GM21786 (cell line): ENCODE measurements at regions not wholly inside any gene's neighbourhood (a gene's known extent, or its start where the extent isn't known, plus 50 kb on each side); places are given as distances from the start of the nearest gene placed in this dataset.
"Not testable (repeated sequence)": the region's sequence is repeated elsewhere in the genome, so short reads cannot be mapped to it uniquely, and the experiment has no call there.

Source experiments
- ATAC-seq: cut with Tn5 transposase; IDR thresholded peaks from one replicate; pipeline ENCODE4 v1.9.1; 2021; ENCODE audit not compliant: unreplicated experiment

DNA sequence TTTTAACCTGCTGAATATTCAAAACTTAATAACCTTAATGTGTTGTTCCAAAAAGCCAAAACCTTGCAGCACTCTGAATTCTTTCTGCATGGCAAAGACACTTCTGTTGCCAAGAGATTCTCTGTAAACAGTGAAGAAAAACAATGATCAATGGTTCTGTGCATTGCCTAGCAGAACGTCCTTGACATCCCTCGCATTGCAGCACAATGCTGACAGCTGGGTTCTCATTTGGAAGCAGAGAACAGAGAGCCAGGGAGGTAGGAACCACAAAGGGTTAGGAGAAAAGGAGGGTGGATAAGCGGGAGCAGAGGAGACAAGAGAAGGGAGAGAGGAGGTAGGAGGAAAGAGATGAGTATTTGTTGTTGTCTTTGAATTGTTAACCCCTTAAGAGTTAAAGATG is 501.1 kb downstream of the NAV3 start:
- ATAC-seq = no peak

DNA sequence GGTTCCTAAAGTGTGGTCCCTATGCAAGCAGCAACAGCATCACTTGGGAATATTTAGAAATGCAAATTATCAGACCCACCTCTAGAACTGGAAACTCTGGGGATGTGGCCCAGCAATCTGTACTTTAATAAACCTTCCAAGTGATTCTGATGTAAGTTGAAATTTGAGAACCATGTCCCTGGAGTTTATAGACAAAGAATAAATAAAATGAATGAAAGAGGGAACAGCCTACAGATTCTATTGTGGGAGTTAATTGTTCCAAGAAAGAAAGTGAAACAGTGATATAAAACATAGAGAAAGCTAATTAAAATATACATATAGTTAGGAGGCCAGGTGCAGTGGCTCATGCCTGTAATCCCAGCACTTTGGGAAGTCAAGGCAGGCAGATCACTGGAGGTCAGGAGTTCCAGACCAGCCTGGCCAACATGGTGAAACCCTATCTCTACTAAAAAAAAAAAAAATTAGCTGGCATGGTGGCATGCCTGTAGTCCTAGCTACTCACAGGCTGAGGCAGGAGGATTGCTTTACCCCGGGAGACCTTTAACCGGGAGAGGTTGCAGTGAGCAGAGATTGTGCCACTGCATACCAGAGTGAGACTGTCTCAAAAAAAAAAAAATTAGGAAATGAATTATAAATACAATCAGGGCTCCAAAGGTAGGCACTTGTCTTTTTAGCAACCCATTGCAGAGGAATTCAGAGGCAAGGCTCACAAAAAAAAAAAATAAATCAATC is 507.5 kb downstream of the NAV3 start:
- ATAC-seq = no peak

DNA sequence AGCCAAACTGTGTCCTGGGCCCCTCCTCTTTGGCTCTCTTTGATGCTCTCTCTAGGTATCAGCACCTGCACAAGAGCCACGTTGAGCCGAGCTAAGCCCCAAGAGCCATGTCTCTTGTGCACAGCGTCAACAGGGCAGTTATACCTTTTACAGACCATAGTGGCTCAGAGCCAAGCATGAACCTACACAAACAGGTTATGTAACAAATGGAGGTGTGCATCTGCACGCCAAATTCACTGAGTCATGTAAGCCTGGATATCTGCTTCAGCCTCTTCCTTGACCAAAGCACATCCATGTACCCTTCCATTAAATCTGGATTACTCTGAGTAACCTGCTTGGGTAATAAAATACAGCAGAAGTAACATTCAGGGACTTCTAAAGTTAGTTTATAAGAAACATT is 509.7 kb downstream of the NAV3 start:
- ATAC-seq = no peak

DNA sequence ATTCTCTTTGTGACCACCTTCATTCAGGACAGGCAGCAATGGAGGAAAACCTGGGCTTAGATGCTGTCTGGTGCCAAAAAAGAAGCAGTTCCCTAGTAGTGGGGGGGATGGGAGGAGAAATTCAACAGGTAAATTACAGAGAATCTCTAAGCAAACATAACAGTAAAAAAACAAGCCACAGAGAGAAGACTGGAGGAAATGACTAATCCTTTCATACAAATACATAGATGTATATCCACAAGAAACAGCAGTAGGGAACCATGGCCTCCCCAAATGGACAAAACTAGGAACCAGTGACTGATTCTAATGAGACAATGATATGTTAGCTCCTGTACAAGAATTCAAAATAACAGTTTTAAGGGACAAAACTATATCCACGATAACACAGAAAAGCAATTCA is 513.0 kb downstream of the NAV3 start:
- ATAC-seq = no peak

DNA sequence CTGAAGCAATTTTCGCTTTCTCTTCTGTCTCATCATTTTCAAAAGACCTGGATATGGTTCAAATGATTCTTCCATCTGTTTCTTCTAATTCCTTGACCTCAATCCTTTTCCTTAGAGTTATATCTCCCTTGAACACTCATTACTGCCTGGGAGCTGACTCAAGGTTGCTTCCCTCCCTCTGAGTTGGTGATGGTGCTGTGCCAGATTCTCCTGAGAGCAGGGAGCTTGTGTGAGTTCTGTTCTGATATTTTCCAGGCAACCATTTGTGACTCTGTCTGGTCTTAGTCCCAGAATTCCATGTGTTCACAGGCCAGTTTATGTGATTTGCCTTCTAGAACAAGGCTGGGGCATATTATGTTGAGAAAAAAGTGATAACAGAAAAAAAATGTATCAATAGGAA is 505.1 kb upstream of the SYT1 start:
- ATAC-seq = no peak

DNA sequence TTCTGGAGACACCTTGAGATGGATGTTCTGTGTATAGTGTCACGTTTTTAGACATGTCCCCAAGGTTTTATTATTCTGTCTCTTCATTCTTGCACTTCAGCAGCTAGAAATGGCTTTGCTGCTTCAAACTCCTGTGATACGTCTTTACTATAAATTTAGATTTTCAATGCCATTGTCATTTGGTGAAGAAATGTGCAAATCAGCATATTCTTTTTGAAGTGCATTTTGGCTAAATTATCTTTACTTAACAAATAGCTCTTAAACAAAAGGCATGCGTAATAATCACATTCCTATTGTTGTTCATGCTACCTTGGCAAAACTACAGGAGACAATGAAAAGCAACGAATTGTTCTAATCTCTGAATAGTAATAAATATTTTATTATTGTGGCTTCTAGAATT is 502.9 kb upstream of the SYT1 start:
- no peak for ATAC-seq

DNA sequence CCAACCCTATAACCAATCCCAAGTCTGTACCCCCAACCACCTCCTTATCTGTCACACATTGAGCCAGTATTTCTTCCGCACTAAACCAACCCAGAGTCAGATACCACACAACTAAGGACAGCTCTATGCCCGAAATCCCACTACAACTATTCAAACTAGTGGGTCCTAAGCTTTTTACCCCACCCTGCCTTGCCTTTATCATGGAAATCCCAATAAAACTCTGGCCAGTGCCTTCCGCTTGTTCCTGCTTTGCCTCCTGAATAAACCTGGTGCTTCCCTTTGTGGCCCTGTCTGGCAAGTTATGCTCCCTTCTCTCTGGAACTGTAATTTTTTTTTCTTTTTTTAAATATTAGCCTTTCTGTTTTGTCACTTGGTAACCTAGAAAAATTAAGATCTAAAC is 493.3 kb upstream of the SYT1 start:
- no peak for ATAC-seq

DNA sequence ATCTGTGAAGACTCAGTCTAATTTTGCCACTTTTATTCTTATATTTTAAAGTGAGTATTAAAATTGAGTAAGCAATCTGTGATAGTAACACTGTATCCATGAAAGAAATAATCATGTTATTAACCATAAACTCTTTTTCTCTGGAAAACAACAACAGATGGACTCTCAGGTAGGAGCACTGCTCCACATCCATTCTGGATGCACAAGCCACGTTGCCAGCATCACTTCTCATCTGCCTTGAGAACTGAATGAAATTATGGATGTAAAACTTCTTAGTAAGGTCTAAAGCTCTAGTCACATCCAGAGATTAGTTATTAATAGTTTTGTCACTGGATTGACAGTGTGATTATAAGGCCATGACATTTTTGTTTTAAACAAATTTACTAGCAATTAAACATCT is 489.1 kb upstream of the SYT1 start:
- ATAC-seq = no peak

DNA sequence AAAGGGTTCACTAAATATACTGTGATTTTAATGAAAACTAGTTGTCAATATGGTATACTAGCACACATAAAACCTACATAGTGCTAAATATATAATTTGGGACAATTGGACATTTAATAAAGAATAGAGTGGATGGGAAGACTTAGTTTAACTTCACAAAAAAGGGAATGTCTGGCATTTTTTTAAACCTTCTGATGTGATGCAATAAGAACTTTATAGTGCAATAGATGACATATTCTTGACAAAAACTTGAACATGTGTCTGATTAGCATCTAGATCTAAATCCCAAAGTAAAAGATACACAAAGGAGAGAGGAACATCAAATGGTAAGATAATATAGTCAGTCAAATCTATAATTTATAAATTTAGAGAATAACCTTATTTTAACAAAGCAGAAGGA is 488.3 kb upstream of the SYT1 start:
- no peak for ATAC-seq

DNA sequence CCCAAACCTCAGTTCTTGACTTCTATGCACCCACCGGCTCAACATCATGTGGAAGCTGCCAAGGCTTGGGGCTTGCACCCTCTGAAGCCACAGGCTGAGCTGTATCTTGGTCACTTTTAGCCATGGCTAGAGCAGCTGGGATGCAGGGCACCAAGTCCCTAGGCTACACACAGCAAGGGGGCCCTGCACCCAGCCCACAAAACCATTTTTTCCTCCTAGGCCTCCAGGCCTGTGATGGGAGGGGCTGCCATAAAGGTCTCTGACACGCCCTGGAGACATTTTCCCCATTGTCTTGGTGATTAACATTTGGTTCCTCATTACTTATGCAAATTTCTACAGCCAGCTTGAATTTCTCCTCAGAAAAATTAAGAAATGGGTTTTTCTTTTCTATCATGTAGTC is 485.5 kb upstream of the SYT1 start:
- ATAC-seq = not testable (repeated sequence)

DNA sequence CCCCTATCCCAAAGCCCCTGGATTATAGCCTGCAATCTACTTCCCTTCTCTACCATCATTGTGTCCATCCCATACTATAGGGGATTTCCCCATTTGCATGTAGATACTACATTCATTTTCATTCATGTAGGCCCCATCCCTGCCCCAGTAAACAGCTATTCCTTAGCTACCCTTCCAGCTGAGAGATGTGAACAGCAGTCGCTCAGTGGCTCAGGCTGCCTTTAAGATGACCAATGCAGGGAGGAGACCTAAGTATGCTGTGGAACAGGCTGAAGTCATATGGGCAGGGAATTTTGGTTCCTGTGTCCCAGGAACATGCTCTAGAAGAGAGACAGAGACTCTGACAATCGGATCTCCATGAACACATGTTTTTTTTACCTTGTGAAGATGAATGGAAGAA is 481.2 kb upstream of the SYT1 start:
- ATAC-seq = no peak

DNA sequence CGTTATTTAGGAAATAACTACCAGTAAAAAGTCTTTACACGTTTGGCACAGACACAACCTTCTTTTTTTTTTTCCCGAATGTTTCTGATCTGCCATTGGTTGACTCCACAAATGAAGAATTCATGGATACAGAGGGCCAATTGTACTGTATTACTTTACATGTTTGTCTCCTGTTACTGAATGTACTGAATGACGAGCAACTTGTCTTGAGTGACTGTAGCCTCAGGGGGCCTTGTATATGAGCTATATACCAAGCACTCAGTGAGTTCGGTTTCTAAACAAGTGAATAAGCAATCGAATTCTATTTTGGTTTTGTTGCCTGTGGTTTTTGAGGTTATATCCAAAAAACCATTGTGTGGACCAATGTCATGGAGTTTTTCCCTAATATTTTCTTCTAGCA is 480.0 kb upstream of the SYT1 start:
- ATAC-seq = no peak

DNA sequence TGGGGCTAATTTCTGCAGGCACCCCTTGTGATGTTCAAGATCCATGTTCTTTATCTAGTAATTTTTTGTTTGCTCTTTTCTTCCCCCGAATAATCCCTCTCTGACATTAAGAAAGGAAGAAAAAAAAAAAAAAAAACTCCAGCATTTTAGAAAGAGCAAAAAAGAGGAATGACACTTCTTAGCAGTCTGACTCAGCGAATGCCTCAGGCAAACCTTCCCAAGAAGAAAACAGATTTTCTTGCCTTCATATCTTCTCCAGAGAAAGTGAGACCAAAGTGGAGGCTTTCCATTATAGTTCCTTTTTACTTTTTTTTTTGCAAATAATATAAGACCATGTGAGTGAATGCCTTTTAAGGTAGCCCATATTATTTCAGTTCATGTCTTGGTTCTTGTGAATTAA is 479.0 kb upstream of the SYT1 start:
- ATAC-seq = no peak

DNA sequence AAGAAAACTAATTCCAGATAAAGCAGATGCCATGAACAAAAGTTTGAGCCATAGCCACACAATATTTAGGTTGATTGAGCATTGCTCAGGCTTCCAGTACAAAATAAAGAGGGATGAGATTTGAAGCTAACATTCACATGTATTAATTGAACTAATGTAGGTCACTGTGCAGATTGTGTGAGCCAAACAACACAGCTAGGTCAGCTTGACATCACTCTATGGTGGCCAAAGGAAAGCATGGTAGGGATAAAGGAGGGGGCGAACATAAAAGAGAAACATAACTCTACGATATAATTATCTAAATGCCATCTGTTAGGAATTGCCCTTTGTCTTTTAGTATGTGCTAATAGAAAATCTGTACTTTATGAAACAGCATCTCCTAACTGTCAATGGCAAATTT is 477.7 kb upstream of the SYT1 start:
- ATAC-seq = no peak

DNA sequence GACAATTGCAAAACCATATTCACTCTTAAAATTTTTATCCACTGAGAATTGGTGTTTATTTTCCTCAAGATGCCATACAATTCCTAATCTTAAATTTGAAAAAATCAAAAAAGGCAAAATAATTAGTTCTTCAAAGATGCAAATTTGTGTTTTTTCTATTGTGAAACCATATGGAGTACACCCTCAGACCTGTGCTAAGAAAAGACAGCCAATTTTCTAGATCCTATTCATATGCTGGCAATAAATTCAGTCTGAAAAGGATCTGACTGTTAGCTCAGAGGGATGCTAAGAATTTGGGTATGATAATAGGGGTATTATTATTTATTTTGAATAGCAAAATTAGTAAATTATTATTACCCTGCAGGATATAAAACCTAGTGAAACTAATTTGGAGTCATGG is 476.9 kb upstream of the SYT1 start:
- ATAC-seq = no peak

DNA sequence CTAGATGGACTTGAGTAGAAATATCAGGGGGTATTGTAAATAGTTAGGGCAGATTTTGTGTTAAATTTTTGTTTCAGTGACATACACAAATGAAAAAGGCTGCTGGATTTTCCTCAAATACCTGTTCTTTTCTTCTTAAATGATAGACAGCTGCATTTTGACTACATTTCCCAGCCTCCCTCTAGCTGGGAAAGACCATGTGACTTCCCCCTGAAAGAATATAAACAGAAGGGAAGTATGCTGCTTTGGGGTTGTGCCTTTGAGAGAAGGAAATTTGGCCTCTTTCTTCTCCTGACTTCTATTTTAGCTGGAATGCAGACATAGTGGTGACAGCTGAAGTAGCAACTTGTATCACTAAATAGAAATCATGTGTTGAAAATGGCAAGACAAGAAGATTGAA is 476.1 kb upstream of the SYT1 start:
- ATAC-seq = no peak

DNA sequence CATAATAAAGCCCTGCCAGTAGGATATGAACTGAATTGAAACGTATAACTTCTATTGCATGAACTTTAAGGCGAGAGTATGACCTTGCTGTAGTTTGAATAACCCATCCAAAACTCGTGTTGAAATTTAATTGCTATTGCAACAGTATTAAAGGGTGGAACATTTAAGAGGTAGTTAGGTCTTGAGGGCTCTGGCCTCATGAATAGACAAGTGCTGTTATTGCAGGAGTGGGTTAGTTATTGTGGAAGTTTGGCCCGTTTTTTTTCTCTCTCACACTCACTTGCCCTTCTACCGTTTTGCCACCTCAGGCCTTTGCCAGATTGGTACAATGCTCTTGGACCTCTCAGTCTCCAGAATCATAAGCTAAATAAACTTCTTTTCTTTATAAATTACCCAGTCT is 473.7 kb upstream of the SYT1 start:
- ATAC-seq = no peak

DNA sequence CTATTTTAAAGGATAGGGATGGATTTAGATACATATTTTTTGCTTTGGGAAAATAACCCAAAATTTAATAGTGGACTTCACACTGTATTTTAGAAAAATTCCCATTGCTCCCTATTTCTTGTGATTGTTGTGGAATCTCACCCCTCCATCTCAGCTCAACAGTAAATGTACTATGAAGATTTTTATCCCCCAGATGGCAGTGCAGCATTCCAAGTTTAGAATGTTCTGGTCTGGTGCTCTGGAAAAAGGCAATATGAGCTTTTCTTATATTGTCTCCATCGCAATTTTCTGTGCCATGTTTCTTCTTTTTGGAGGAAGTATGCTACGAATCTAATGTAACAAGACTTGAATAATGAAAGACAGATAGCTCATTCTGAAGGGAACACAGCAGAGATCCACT is 471.7 kb upstream of the SYT1 start:
- no peak for ATAC-seq

DNA sequence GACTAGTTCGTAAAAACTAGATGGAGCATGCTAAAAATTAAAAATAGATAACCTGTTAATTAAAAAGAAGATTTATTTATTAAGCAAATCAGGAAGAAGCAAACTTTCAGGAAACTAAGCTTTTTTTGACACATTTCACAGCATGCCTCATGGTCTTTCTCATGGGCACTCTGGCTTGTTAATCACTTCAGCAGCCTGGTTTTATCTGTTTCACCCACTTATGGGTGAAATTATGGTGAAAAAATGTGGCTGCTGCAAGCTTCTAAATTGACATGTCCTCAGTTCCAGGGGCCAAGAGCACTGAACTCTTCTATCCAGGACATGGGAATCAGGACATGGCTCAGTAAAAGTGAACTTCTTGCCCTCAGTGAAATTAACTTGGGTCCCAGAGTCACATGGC is 468.6 kb upstream of the SYT1 start:
- ATAC-seq = no peak

DNA sequence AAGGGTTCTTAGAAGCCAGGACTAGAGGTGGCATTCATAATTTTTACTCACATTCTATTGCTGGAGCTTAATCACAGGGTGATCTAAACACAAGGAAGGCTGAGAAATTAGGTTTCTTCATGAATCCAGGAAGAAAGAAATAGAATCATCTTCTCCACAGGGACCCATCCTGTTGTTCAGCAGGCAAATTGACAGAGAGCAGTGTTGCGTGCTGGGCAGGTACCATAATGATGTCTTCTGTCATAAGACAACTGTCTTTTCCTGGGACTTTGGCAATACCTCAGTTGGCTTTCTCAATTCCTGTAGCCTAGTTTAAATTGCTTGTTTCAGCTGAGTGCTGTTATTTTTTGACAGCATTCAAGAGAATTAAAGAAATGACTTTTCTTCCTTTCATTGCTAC is 468.0 kb upstream of the SYT1 start:
- no peak for ATAC-seq

DNA sequence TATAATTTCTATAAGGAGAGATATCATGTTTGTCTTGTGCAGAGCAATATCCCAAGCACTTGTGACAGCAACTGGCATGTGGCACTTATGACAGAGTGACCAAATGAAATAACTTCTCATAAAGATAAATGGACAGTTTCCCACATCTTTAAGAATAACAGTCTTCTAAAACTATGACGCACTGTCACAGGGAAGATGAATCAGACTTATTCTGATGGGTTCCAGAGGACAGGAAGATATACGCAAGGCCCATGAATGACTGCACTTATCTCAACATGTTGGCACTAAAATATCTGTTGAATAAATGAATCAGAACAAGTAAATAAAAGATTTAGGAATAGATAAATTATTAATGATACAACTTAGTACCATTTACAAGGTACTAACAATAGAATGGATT is 465.8 kb upstream of the SYT1 start:
- ATAC-seq = no peak

DNA sequence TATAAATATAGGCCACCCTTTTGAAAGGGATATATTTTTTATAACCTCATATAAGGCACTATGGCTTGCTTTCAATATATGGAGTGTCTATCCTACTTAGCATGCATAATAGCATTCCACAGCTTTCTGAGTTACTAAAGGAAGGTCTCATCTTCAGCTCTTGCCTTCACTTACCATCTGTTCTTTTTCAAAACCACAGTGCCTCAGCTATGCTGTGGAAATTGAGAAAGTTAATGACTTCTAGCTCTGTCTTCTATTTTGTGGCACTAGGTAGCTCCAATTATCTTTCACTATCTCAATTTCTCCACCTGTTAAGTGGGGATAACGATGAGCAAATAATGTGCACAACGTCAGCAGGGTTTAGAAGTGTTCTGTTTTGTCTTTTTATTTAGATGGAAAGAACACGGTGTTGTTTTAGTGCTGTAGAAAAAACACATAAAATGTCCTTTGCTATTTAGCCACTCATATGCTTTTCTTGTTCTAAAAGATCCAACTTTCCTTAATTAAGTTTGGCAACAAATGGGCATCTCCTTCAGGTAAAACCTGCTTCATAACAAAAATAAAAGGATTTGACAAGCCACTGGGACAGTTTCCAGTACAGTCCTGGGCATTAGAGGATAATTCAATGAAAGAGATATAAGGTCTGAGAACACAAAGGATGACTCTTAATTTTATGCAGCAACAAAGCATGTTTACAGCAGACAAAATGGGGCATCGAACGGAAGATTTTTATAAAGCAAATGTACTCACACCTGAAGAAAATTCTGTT is 462.0 kb upstream of the SYT1 start:
- ATAC-seq = no peak

DNA sequence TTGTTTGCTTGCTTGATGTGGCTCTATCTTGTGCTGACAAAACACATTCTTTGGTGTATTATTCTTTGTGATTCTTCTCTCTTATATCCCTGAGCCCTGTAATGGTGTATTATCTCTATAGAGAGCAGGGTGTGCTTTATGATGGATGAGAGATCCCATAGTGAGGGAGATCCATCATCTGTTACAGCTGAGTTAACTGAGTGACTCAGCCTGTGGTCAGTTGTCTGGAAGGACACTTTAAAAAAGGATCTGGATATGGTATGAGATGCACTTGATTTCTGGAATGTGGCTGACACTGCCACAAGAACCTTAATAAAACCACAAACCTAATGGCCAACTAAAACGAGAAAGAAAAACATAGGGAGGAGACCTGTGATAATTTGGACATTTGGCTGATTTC is 461.4 kb upstream of the SYT1 start:
- no peak for ATAC-seq
